Smooth muscle cell (in vitro differentiated cells): ENCODE measurements at regions not wholly inside any gene's neighbourhood (a gene's known extent, or its start where the extent isn't known, plus 50 kb on each side); places are given as distances from the start of the nearest gene placed in this dataset.
A peak's percentile ranks its signal among the peaks of the same experiment; 100 is the strongest.
"Not testable (repeated sequence)": the region's sequence is repeated elsewhere in the genome, so short reads cannot be mapped to it uniquely, and the experiment has no call there.

Source experiments
- DNase-seq: peaks from one replicate; lab custom pipeline; 2025; ENCODE audit not compliant: unreplicated experiment; lab: John Stamatoyannopoulos, UW
- H2AFZ ChIP-seq: fragments of 200-600 bp; sonication (generic); 2 replicates; pipeline ENCODE4 v1.6.0; 2016; ENCODE audit warnings: antibody characterized with exemption, low read depth, mild to moderate bottlenecking
- H3F3A ChIP-seq: fragments of 200-600 bp; sonication (generic); 2 replicates; pipeline ENCODE4 v1.6.0; 2017; ENCODE audit warnings: antibody characterized with exemption, low read depth
- H3K27ac ChIP-seq: fragments of 200-600 bp; sonication (generic); 2 replicates; pipeline ENCODE4 v1.5.1; 2016; ENCODE audit warnings: low read depth, mild to moderate bottlenecking
- H3K27me3 ChIP-seq: fragments of 200-600 bp; sonication (generic); 2 replicates; pipeline ENCODE4 v1.6.1; 2016; ENCODE audit warnings: low read depth, mild to moderate bottlenecking
- H3K36me3 ChIP-seq: fragments of 200-600 bp; sonication (generic); 2 replicates; pipeline ENCODE4 v1.5.1; 2016; ENCODE audit warnings: low read depth
- H3K4me1 ChIP-seq: fragments of 200-600 bp; sonication (generic); 2 replicates; pipeline ENCODE4 v1.5.1; 2016; ENCODE audit warnings: low read depth
- H3K4me2 ChIP-seq: fragments of 200-600 bp; sonication (generic); 2 replicates; pipeline ENCODE4 v1.6.0; 2016; ENCODE audit warnings: mild to moderate bottlenecking
- H3K4me3 ChIP-seq: fragments of 200-600 bp; sonication (generic); 2 replicates; pipeline ENCODE4 v1.5.1; 2016; ENCODE audit warnings: mild to moderate bottlenecking
- H3K79me2 ChIP-seq: fragments of 200-600 bp; sonication (generic); 2 replicates; pipeline ENCODE4 v1.6.0; 2016; ENCODE audit warnings: low read depth, mild to moderate bottlenecking
- H3K9ac ChIP-seq: fragments of 200-600 bp; sonication (generic); 2 replicates; pipeline ENCODE4 v1.6.0; 2016; ENCODE audit warnings: low read depth
- H3K9me3 ChIP-seq: fragments of 200-600 bp; sonication (generic); replicated peaks from 2 replicates; pipeline ENCODE4 v1.5.1; 2016; ENCODE audit warnings: low read depth
- H4K20me1 ChIP-seq: fragments of 200-600 bp; sonication (generic); 2 replicates; pipeline ENCODE4 v1.6.0; 2016; ENCODE audit warnings: low read depth
- CTCF ChIP-seq: fragments of 200-600 bp; sonication (generic); IDR thresholded peaks from 2 replicates; pipeline ENCODE4 v1.5.1; 2017; ENCODE audit warnings: borderline replicate concordance, mild to moderate bottlenecking, antibody characterized with exemption; ENCODE audit not compliant: insufficient read depth, poor library complexity, severe bottlenecking
- WGBS: methylation state at CpG from one replicate; pipeline ENCODE4 v1.1.7; 2016; ENCODE audit warnings: low lambda C conversion rate; 5-methylcytosine and 5-hydroxymethylcytosine counted together

- H3F3A ChIP-seq, result no peaks in the 10 kb centered on the region
- H3K9me3 ChIP-seq, result no peaks in the 10 kb centered on the region
- TF ChIP-seq CTCF, result no peak
- no peak overlapping the region for H3K27ac ChIP-seq
- no peak overlapping the region for H3K9ac ChIP-seq
- H3K27me3 ChIP-seq, result no peaks in the 10 kb centered on the region
- DNase-seq, result no peak
- H2AFZ ChIP-seq, result no peak overlapping the region
- no peaks in the 10 kb centered on the region for H4K20me1 ChIP-seq
- no peaks in the 10 kb centered on the region for H3K79me2 ChIP-seq
- 85% methylated on average over 3 of the region's 3 CpGs for WGBS
- no peaks in the 10 kb centered on the region for H3K36me3 ChIP-seq
- no peak overlapping the region for H3K4me2 ChIP-seq
- no peak overlapping the region for H3K4me3 ChIP-seq
- no peaks in the 10 kb centered on the region for H3K4me1 ChIP-seq
Observed at GRCh38 chr1:166418344-166418933, 251.6 kb upstream of the FAM78B start.

GRCh38 chr1:166422586-166422985 is 255.8 kb upstream of the FAM78B start:
- H3K36me3 ChIP-seq, H2AFZ ChIP-seq, H3K4me2 ChIP-seq, H3K27me3 ChIP-seq, H3F3A ChIP-seq, H3K79me2 ChIP-seq, H3K4me1 ChIP-seq, H3K9me3 ChIP-seq, H3K9ac ChIP-seq, DNase-seq, H4K20me1 ChIP-seq, H3K27ac ChIP-seq, H3K4me3 ChIP-seq: not testable (repeated sequence)
- WGBS, result 72% methylated on average over 4 of the region's 4 CpGs

GRCh38 chr1:166432655-166433054 is 265.9 kb upstream of the FAM78B start:
- Histone ChIP-seq H3K36me3 (no peaks in the 10 kb centered on the region), H3K4me1 (no peaks in the 10 kb centered on the region), H3K9ac (no peak overlapping the region), H3K27ac (no peak overlapping the region), H3K4me3 (no peak overlapping the region), H3K27me3 (no peaks in the 10 kb centered on the region), H3K79me2 (no peaks in the 10 kb centered on the region), H2AFZ (no peak overlapping the region), H3K9me3 (no peaks in the 10 kb centered on the region), H3F3A (no peaks in the 10 kb centered on the region), H4K20me1 (no peaks in the 10 kb centered on the region), H3K4me2 (no peak overlapping the region)
- no peak for TF ChIP-seq CTCF
- no peak for DNase-seq
- WGBS, result 88% methylated on average over 2 of the region's 2 CpGs

- not testable (repeated sequence) for DNase-seq, H3K9ac ChIP-seq
- WGBS, result 34% methylated on average over 7 of the region's 7 CpGs
Observed at GRCh38 chr1:166433404-166434304, 266.9 kb upstream of the FAM78B start.

More at GRCh38 chr1:166433404-166434304, 266.9 kb upstream of the FAM78B start:
- H3K4me1 ChIP-seq, H3K36me3 ChIP-seq, H3K4me2 ChIP-seq, H3K27ac ChIP-seq, H3K79me2 ChIP-seq, H3K4me3 ChIP-seq, H2AFZ ChIP-seq, H3F3A ChIP-seq, H4K20me1 ChIP-seq, H3K9me3 ChIP-seq, H3K27me3 ChIP-seq: not testable (repeated sequence)
- peak; percentile 45 for TF ChIP-seq CTCF
